SK-N-SH (cell line): ENCODE measurements at regions not wholly inside any gene's neighbourhood (a gene's known extent, or its start where the extent isn't known, plus 50 kb on each side); places are given as distances from the start of the nearest gene placed in this dataset.

Experiments
- CTCF ChIA-PET: fragments of 300-600, 350-600 bp; formaldehyde crosslinking; extraction: SDS; loops from one replicate; lab custom pipeline; 2021; lab: Yijun Ruan, JAX
- POLR2A ChIA-PET: fragments of 350-600 bp; sonication (Branson Sonifier 250); formaldehyde crosslinking; extraction: SDS; loops from one replicate; lab custom pipeline; 2020; ENCODE audit warnings: antibody characterized with exemption, inconsistent platforms; lab: Yijun Ruan, JAX
- DNase-seq: peaks from one replicate; pipeline ENCODE4 v3.0.0; 2012
- H2AFZ ChIP-seq: fragments of 200-600 bp; sonication (generic); 2 replicates; pipeline ENCODE4 v1.8.1; 2016; ENCODE audit warnings: antibody characterized with exemption, mild to moderate bottlenecking, low read depth
- H3F3A ChIP-seq: fragments of 200-600 bp; sonication (generic); replicated peaks from 2 replicates; pipeline ENCODE3; 2016; ENCODE audit warnings: antibody characterized with exemption, mild to moderate bottlenecking; ENCODE audit not compliant: insufficient read depth
- H3K27ac ChIP-seq, 2 experiments: fragments of 200-500 bp in 1 of 2; fragments of 200-600 bp in 1 of 2; sonication (Bioruptor generic) in 1 of 2; sonication (generic), shearing (Covaris generic) in 1 of 2; 2 replicates each; pipeline versions ENCODE4 v1.5.1 to v1.6.1; 2014 to 2016; ENCODE audit warnings: low read depth in 2 of 2, inconsistent platforms in 1 of 2, low read length in 1 of 2, mild to moderate bottlenecking in 1 of 2, mixed read lengths in 1 of 2
- H3K27me3 ChIP-seq: fragments of 200-600 bp; sonication (generic), shearing (Covaris generic); 2 replicates; pipeline ENCODE4 v1.6.1; 2016; ENCODE audit warnings: mixed run types; ENCODE audit not compliant: insufficient read depth
- H3K36me3 ChIP-seq, 2 experiments: fragments of 200-500 bp in 1 of 2; fragments of 200-600 bp in 1 of 2; sonication (Bioruptor generic) in 1 of 2; sonication (generic) in 1 of 2; replicated peaks in 1 of 2; 2 replicates each; pipeline versions ENCODE3 to v1.5.1; 2014 to 2016; ENCODE audit warnings: low read length in 1 of 2, mild to moderate bottlenecking in 1 of 2; ENCODE audit not compliant: insufficient read depth in 2 of 2, control insufficient read depth in 1 of 2
- H3K4me1 ChIP-seq, 2 experiments: fragments of 200-500 bp in 1 of 2; fragments of 200-600 bp in 1 of 2; sonication (Bioruptor generic) in 1 of 2; sonication (generic), shearing (Covaris generic) in 1 of 2; 2 replicates each; pipeline versions ENCODE4 v1.5.1 to v1.6.1; 2014 to 2016; ENCODE audit warnings: low read depth in 1 of 2, low read length in 1 of 2, mixed run types in 1 of 2; ENCODE audit not compliant: insufficient read depth in 2 of 2, control insufficient read depth in 1 of 2
- H3K4me2 ChIP-seq: fragments of 200-600 bp; sonication (generic), shearing (Covaris generic); 2 replicates; pipeline ENCODE4 v1.6.1; 2017; ENCODE audit warnings: mixed run types
- H3K4me3 ChIP-seq, 2 experiments: fragments of 200-500 bp in 1 of 2; fragments of 200-600 bp in 1 of 2; sonication (Bioruptor generic) in 1 of 2; sonication (generic), shearing (Covaris generic) in 1 of 2; 2 replicates each; pipeline versions ENCODE4 v1.5.1 to v1.8.1; 2014 to 2016; ENCODE audit warnings: low read depth in 2 of 2, inconsistent platforms in 1 of 2, low read length in 1 of 2, mild to moderate bottlenecking in 1 of 2, mixed read lengths in 1 of 2, moderate library complexity in 1 of 2
- H3K79me2 ChIP-seq: fragments of 200-600 bp; sonication (generic); 2 replicates; pipeline ENCODE4 v1.8.1; 2017; ENCODE audit warnings: mild to moderate bottlenecking; ENCODE audit not compliant: insufficient read depth
- H3K9ac ChIP-seq: fragments of 200-600 bp; sonication (generic); 2 replicates; pipeline ENCODE4 v1.6.1; 2017; ENCODE audit warnings: mixed run types
- H3K9me2 ChIP-seq: fragments of 200-600 bp; sonication (generic); 2 replicates; pipeline ENCODE4 v1.6.1; 2017; ENCODE audit warnings: mixed run types
- H3K9me3 ChIP-seq: fragments of 200-600 bp; sonication (generic); 2 replicates; pipeline ENCODE4 v1.6.1; 2017; ENCODE audit warnings: mixed run types, mild to moderate bottlenecking, moderate library complexity
- H4K20me1 ChIP-seq: fragments of 200-600 bp; sonication (generic); 2 replicates; pipeline ENCODE4 v1.6.1; 2017; ENCODE audit warnings: mild to moderate bottlenecking, mixed run types; ENCODE audit not compliant: insufficient read depth
- CHD2 ChIP-seq: fragments of 150-350 bp; IDR thresholded peaks from 2 replicates; pipeline ENCODE4 v1.6.1; 2018; ENCODE audit warnings: low read length; ENCODE audit not compliant: partially characterized antibody
- CTCF ChIP-seq: fragments of 200-600 bp; sonication (generic); IDR thresholded peaks from 2 replicates; pipeline ENCODE4 v1.6.1; 2017; ENCODE audit warnings: antibody characterized with exemption, mild to moderate bottlenecking, moderate library complexity
- EP300 ChIP-seq, 2 experiments: IDR thresholded peaks; 2 replicates each; pipeline versions ENCODE4 v1.4.0 to v1.6.1; 2012; ENCODE audit warnings: borderline replicate concordance in 1 of 2, low read depth in 1 of 2, low read length in 1 of 2
- FOSL2 ChIP-seq: IDR thresholded peaks from 2 replicates; pipeline ENCODE4 v1.4.0; 2012; ENCODE audit warnings: low read depth, mild to moderate bottlenecking, moderate library complexity, borderline replicate concordance
- FOXJ3 ChIP-seq: sonication (generic); formaldehyde crosslinking; IDR thresholded peaks from 2 replicates; pipeline ENCODE4 v1.5.1; 2020; ENCODE audit warnings: mild to moderate bottlenecking, missing genetic modification reagents
- GABPA ChIP-seq: IDR thresholded peaks from 2 replicates; pipeline ENCODE4 v1.4.0; 2012; ENCODE audit warnings: low read depth, mild to moderate bottlenecking
- GATA2 ChIP-seq: sonication (generic); formaldehyde crosslinking; IDR thresholded peaks from 2 replicates; pipeline ENCODE4 v1.5.0; 2020; ENCODE audit warnings: mild to moderate bottlenecking, missing genetic modification reagents
- MAX ChIP-seq: IDR thresholded peaks from 2 replicates; pipeline ENCODE4 v1.4.0; 2012; ENCODE audit warnings: low read depth
- NFIC ChIP-seq: IDR thresholded peaks from 2 replicates; pipeline ENCODE4 v1.4.0; 2012; ENCODE audit warnings: borderline replicate concordance
- NRF1 ChIP-seq: IDR thresholded peaks from 2 replicates; pipeline ENCODE4 v1.6.1; 2012; ENCODE audit warnings: low read depth, mild to moderate bottlenecking, low read length
- PBX3 ChIP-seq: IDR thresholded peaks from 2 replicates; pipeline ENCODE4; 2012
- RCOR1 ChIP-seq: fragments of 150-350 bp; IDR thresholded peaks from 2 replicates; pipeline ENCODE4 v1.6.1; 2017; ENCODE audit warnings: antibody characterized with exemption, low read length
- SIN3A ChIP-seq: IDR thresholded peaks from 2 replicates; pipeline ENCODE4 v1.6.1; 2012; ENCODE audit warnings: low read depth, mild to moderate bottlenecking, low read length, moderate library complexity, borderline replicate concordance
- SMC3 ChIP-seq: IDR thresholded peaks from 2 replicates; pipeline ENCODE4 v1.6.1; 2012; ENCODE audit warnings: low read depth, low read length, improper control_type of control experiment
- TAF1 ChIP-seq: IDR thresholded peaks from 2 replicates; pipeline ENCODE4 v1.6.1; 2012; ENCODE audit warnings: low read depth, mild to moderate bottlenecking, low read length, moderate library complexity, borderline replicate concordance
- USF1 ChIP-seq: IDR thresholded peaks from 2 replicates; pipeline ENCODE4 v1.4.0; 2012; ENCODE audit warnings: low read depth, borderline replicate concordance
- USF2 ChIP-seq: fragments of 150-350 bp; IDR thresholded peaks from 2 replicates; pipeline ENCODE4 v1.6.1; 2017; ENCODE audit warnings: antibody characterized with exemption, low read length, low read depth, borderline replicate concordance
- YY1 ChIP-seq: IDR thresholded peaks from 2 replicates; pipeline ENCODE4 v1.4.0; 2012; ENCODE audit warnings: low read depth, mild to moderate bottlenecking
- WGBS: methylation state at CpG from one replicate; pipeline ENCODE4 v1.1.6; 2017; ENCODE audit warnings: low lambda C conversion rate; 5-methylcytosine and 5-hydroxymethylcytosine counted together

GRCh38 chr2:196413821-196414274, 225.7 kb upstream of the CCDC150 start:
- Histone ChIP-seq H3K4me1 (no peaks in the 10 kb centered on the region), H3K27me3 (no peaks in the 10 kb centered on the region), H4K20me1 (no peaks in the 10 kb centered on the region), H3F3A (no peaks in the 10 kb centered on the region), H3K9me3 (no peaks in the 10 kb centered on the region), H3K27ac (no peak overlapping the region), H2AFZ (no peak overlapping the region), H3K9me2 (no peaks in the 10 kb centered on the region), H3K36me3 (no peaks in the 10 kb centered on the region), H3K4me2 (no peak overlapping the region), H3K79me2 (no peaks in the 10 kb centered on the region), H3K4me3 (no peak overlapping the region), H3K9ac (no peak overlapping the region)
- 86% methylated on average over 6 of the region's 6 CpGs for WGBS
- DNase-seq, result no peak
- POLR2A ChIA-PET, result no interaction called here
- TF ChIP-seq FOSL2 (no peak), CHD2 (no peak), GABPA (no peak), MAX (no peak), GATA2 (CRISPR knock-in tag) (no peak), PBX3 (no peak), NFIC (no peak), RCOR1 (no peak), CTCF (no peak)
- CTCF ChIA-PET, result interaction anchor here (1.0 to 1.1 kb wide), 2 partner anchors 9 to 18 kb away, joined by 3 read pairs; no protein-coding TSS in a partner anchor

GRCh38 chr2:196415384-196415783, 224.1 kb upstream of the CCDC150 start:
- no peak overlapping the region for H3K27ac ChIP-seq
- no peak overlapping the region for H2AFZ ChIP-seq
- CTCF ChIA-PET, result no interaction called here
- no peak for DNase-seq
- no peaks in the 10 kb centered on the region for H3K79me2 ChIP-seq
- H4K20me1 ChIP-seq, result no peaks in the 10 kb centered on the region
- TF ChIP-seq CTCF (no peak), USF1 (no peak), YY1 (no peak), SIN3A (no peak), TAF1 (no peak), FOXJ3 (CRISPR knock-in tag) (no peak), USF2 (no peak), SMC3 (no peak), MAX (no peak), EP300 (IDR thresholded peaks at IDR 0.05; ENCODE audit: borderline replicate concordance in 1 of 2, low read depth in 1 of 2, low read length in 1 of 2) (no peak), NRF1 (no peak)
- TF ChIP-seq, all 33 proteins: peak for 0
- no peaks in the 10 kb centered on the region for H3K4me1 ChIP-seq
- no peak overlapping the region for H3K4me2 ChIP-seq
- H3K36me3 ChIP-seq, result no peaks in the 10 kb centered on the region
- H3K9me2 ChIP-seq, result no peaks in the 10 kb centered on the region
- no peak overlapping the region for H3K9ac ChIP-seq
- H3K27me3 ChIP-seq, result no peaks in the 10 kb centered on the region
- POLR2A ChIA-PET, result no interaction called here
- no peak overlapping the region for H3K4me3 ChIP-seq
- 64% methylated on average over 5 of the region's 5 CpGs for WGBS
- H3K9me3 ChIP-seq, result no peaks in the 10 kb centered on the region
- H3F3A ChIP-seq, result no peaks in the 10 kb centered on the region
